NOMO-1 treated with DMSO at 0.1 percent for 48 hours (cell line): ENCODE measurements at regions not wholly inside any gene's neighbourhood (a gene's known extent, or its start where the extent isn't known, plus 50 kb on each side); places are given as distances from the start of the nearest gene placed in this dataset.

Experiments
- DNase-seq: peaks from one replicate; lab custom pipeline; 2025; ENCODE audit not compliant: unreplicated experiment; lab: John Stamatoyannopoulos, UW

GRCh38 chr18:10301831-10302483, 152.5 kb upstream of the APCDD1 start:
- no peak for DNase-seq

GRCh38 chr18:10303171-10303570, 151.3 kb upstream of the APCDD1 start:
- DNase-seq = no peak

- peak; percentile 36 for DNase-seq
Measured at GRCh38 chr18:10304853-10305252, 149.6 kb upstream of the APCDD1 start.

GRCh38 chr18:10306779-10307178, 147.7 kb upstream of the APCDD1 start:
- DNase-seq = no peak

GRCh38 chr18:10308154-10308553, 146.3 kb upstream of the APCDD1 start:
- peak; percentile 21 for DNase-seq

GRCh38 chr18:10310626-10311025, 143.8 kb upstream of the APCDD1 start:
- DNase-seq = no peak

GRCh38 chr18:10312326-10313015, 142.0 kb upstream of the APCDD1 start:
- no peak for DNase-seq

- no peak for DNase-seq
Measured at GRCh38 chr18:10313016-10313342, 141.5 kb upstream of the APCDD1 start.

GRCh38 chr18:10314066-10314465, 140.4 kb upstream of the APCDD1 start:
- DNase-seq = no peak

GRCh38 chr18:10315522-10315921, 138.9 kb upstream of the APCDD1 start:
- DNase-seq = peak; percentile 56

- no peak for DNase-seq
Measured at GRCh38 chr18:10316778-10317177, 137.7 kb upstream of the APCDD1 start.

- DNase-seq = no peak
Measured at GRCh38 chr18:10317864-10318690, 136.4 kb upstream of the APCDD1 start.

GRCh38 chr18:10318691-10318970, 135.8 kb upstream of the APCDD1 start:
- DNase-seq = no peak

GRCh38 chr18:10319026-10319425, 135.4 kb upstream of the APCDD1 start:
- DNase-seq = peak; percentile 18

- no peak for DNase-seq
Measured at GRCh38 chr18:10319914-10320600, 134.4 kb upstream of the APCDD1 start.

- no peak for DNase-seq
Measured at GRCh38 chr18:10320791-10321190, 133.6 kb upstream of the APCDD1 start.

- DNase-seq = no peak
Measured at GRCh38 chr18:10321576-10321975, 132.9 kb upstream of the APCDD1 start.

- no peak for DNase-seq
Measured at GRCh38 chr18:10322004-10322403, 132.4 kb upstream of the APCDD1 start.

- no peak for DNase-seq
Measured at GRCh38 chr18:10322435-10322834, 132.0 kb upstream of the APCDD1 start.

- no peak for DNase-seq
Measured at GRCh38 chr18:10329101-10329500, 125.3 kb upstream of the APCDD1 start.

GRCh38 chr18:10330428-10330827, 124.0 kb upstream of the APCDD1 start:
- no peak for DNase-seq

- no peak for DNase-seq
Measured at GRCh38 chr18:10332452-10332851, 122.0 kb upstream of the APCDD1 start.
